Putamen (tissue), 1 donor: ENCODE measurements at regions not wholly inside any gene's neighbourhood (a gene's known extent, or its start where the extent isn't known, plus 50 kb on each side); places are given as distances from the start of the nearest gene placed in this dataset.
"Not testable (repeated sequence)": the region's sequence is repeated elsewhere in the genome, so short reads cannot be mapped to it uniquely, and the experiment has no call there.

Source experiments
- DNase-seq: peaks from one replicate; pipeline ENCODE4 v3.0.0-alpha.2; 2016; ENCODE audit warnings: low spot score

- DNase-seq = no peak
Observed at GRCh38 chr6:53446151-53446550, 97.4 kb upstream of the ELOVL5 start.

GRCh38 chr6:53441761-53442160, 93.0 kb upstream of the ELOVL5 start:
- DNase-seq = no peak

GRCh38 chr6:53441035-53441493, 92.3 kb upstream of the ELOVL5 start:
- DNase-seq = no peak

GRCh38 chr6:53440336-53440945, 91.7 kb upstream of the ELOVL5 start:
- DNase-seq = no peak

GRCh38 chr6:53439556-53439955, 90.8 kb upstream of the ELOVL5 start:
- peak; percentile 88 for DNase-seq

GRCh38 chr6:53437557-53438202, 88.9 kb upstream of the ELOVL5 start:
- DNase-seq = peak; percentile 68

GRCh38 chr6:53436526-53437303, 88.0 kb upstream of the ELOVL5 start:
- DNase-seq = no peak

GRCh38 chr6:53433951-53434285, 85.2 kb upstream of the ELOVL5 start:
- no peak for DNase-seq

- no peak for DNase-seq
Observed at GRCh38 chr6:53433261-53433950, 84.7 kb upstream of the ELOVL5 start.

GRCh38 chr6:53432318-53433161, 83.8 kb upstream of the ELOVL5 start:
- DNase-seq = peak; percentile 29

- no peak for DNase-seq
Observed at GRCh38 chr6:53431704-53432103, 83.0 kb upstream of the ELOVL5 start.

- DNase-seq = no peak
Observed at GRCh38 chr6:53429401-53429800, 80.7 kb upstream of the ELOVL5 start.

GRCh38 chr6:53428886-53429285, 80.1 kb upstream of the ELOVL5 start:
- DNase-seq = no peak

GRCh38 chr6:53426667-53427270, 78.0 kb upstream of the ELOVL5 start:
- DNase-seq = no peak

GRCh38 chr6:53426117-53426516, 77.4 kb upstream of the ELOVL5 start:
- no peak for DNase-seq

- DNase-seq = no peak
Observed at GRCh38 chr6:53424976-53425718, 76.4 kb upstream of the ELOVL5 start.

- DNase-seq = no peak
Observed at GRCh38 chr6:53424300-53424699, 75.5 kb upstream of the ELOVL5 start.

GRCh38 chr6:53423560-53423959, 74.8 kb upstream of the ELOVL5 start:
- DNase-seq = not testable (repeated sequence)

- DNase-seq = no peak
Observed at GRCh38 chr6:53419026-53419425, 70.3 kb upstream of the ELOVL5 start.

GRCh38 chr6:53418288-53418687, 69.5 kb upstream of the ELOVL5 start:
- no peak for DNase-seq

- no peak for DNase-seq
Observed at GRCh38 chr6:53417141-53417540, 68.4 kb upstream of the ELOVL5 start.
